Bronchial epithelial cell (primary cell): ENCODE measurements at regions not wholly inside any gene's neighbourhood (a gene's known extent, or its start where the extent isn't known, plus 50 kb on each side); places are given as distances from the start of the nearest gene placed in this dataset.

ENCODE experiments used
- DNase-seq: peaks from one replicate; pipeline ENCODE4 v3.0.0-alpha.2; 2010; ENCODE audit warnings: low read depth
- FAIRE-seq: peaks from 2 replicates; lab custom pipeline; 2011; peaks lifted over from hg19 to GRCh38; lab: Jason Lieb, UNC
- H3K27me3 ChIP-seq: 2 replicates; pipeline ENCODE4 v1.5.1; 2011; ENCODE audit warnings: low read length; ENCODE audit not compliant: control insufficient read depth, insufficient read depth
- H3K36me3 ChIP-seq: 2 replicates; pipeline ENCODE4 v1.5.1; 2011; ENCODE audit warnings: low read length; ENCODE audit not compliant: control insufficient read depth, insufficient read depth
- H3K4me3 ChIP-seq: 2 replicates; pipeline ENCODE4 v1.5.1; 2011; ENCODE audit warnings: mild to moderate bottlenecking, low read depth, low read length, control low read depth
- CTCF ChIP-seq: IDR thresholded peaks from 2 replicates; pipeline ENCODE4 v1.5.1; 2011; ENCODE audit warnings: mild to moderate bottlenecking, moderate library complexity, low read length, control low read depth, inconsistent platforms; ENCODE audit not compliant: insufficient read depth, severe bottlenecking

- FAIRE-seq (no peak), DNase-seq (no peak)
- no peak for TF ChIP-seq CTCF
- Histone ChIP-seq H3K4me3 (no peak overlapping the region), H3K27me3 (no peaks in the 10 kb centered on the region), H3K36me3 (no peaks in the 10 kb centered on the region)
Observed at GRCh38 chr2:7570247-7570646, 653.0 kb downstream of the RNF144A start.

- TF ChIP-seq CTCF: no peak
- DNase-seq (no peak), FAIRE-seq (no peak)
- H3K4me3 ChIP-seq: no peak overlapping the region
- no peaks in the 10 kb centered on the region for H3K36me3 ChIP-seq
- no peaks in the 10 kb centered on the region for H3K27me3 ChIP-seq
Observed at GRCh38 chr2:7571701-7572100, 654.5 kb downstream of the RNF144A start.

GRCh38 chr2:7572450-7572849, 655.2 kb downstream of the RNF144A start:
- FAIRE-seq (no peak), DNase-seq (no peak)
- no peak for TF ChIP-seq CTCF
- Histone ChIP-seq H3K36me3 (no peaks in the 10 kb centered on the region), H3K4me3 (no peak overlapping the region), H3K27me3 (no peaks in the 10 kb centered on the region)

GRCh38 chr2:7573166-7573825, 656.1 kb downstream of the RNF144A start:
- no peak for TF ChIP-seq CTCF
- no peaks in the 10 kb centered on the region for H3K36me3 ChIP-seq
- FAIRE-seq: no peak
- no peak for DNase-seq
- H3K4me3 ChIP-seq: no peak overlapping the region
- H3K27me3 ChIP-seq: no peaks in the 10 kb centered on the region

GRCh38 chr2:7574385-7574784, 657.2 kb downstream of the RNF144A start:
- DNase-seq (no peak), FAIRE-seq (no peak)
- Histone ChIP-seq H3K36me3 (no peaks in the 10 kb centered on the region), H3K4me3 (no peak overlapping the region), H3K27me3 (no peaks in the 10 kb centered on the region)
- no peak for TF ChIP-seq CTCF

GRCh38 chr2:7577769-7578168, 660.6 kb downstream of the RNF144A start:
- Histone ChIP-seq H3K27me3 (no peaks in the 10 kb centered on the region), H3K36me3 (no peaks in the 10 kb centered on the region), H3K4me3 (no peak overlapping the region)
- no peak for TF ChIP-seq CTCF
- FAIRE-seq (no peak), DNase-seq (no peak)
